ENCODE measurements at regions not wholly inside any gene's neighbourhood (a gene's known extent, or its start where the extent isn't known, plus 50 kb on each side); places are given as distances from the start of the nearest gene placed in this dataset.

GRCh38 chr16:88298833-88299745 lies 83.7 kb upstream of the ZNF469 start:
- Histone ChIP-seq H3K4me1 (ENCODE audit: control insufficient read depth, insufficient read depth, low read length) (peaks cover 4% of the 10 kb centered on the region), H3K27ac (ENCODE audit: low read length) (no peak overlapping the region)

DNA sequence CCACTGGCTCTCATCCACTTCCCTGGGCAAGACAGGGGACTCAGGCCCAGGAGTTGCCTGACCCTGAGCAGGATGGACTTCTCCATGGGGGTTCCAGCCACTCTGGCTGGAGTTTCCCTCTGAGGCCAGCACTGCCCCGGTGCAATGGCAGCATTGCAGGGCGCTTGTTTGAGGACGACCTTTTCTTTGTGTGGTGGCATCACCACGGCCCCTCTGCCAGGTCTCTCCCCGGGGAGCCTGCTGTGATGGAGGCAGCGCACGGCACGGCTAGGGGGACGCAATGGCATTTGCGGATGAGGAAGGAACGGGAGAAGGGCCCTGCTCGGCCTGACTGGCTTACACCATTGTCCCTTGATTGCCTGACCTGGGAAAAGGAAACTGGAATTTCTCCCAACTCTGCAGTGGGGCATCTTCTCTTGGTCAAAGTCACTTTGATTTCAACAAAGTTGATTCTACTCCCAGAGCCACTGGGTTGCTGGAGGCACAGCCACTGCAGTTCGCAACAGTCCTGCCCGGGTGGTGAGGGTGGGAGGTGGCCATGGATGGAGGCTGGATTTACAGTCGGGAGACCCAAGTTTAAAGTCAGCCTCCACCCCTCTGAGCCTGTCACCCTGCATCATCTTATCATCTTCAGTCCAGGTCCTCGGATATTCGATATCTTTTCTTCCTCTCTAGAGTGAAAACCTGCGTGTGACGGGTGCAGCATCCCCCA lies 82.9 kb upstream of the ZNF469 start:
- Histone ChIP-seq H3K36me3 (ENCODE audit: control insufficient read depth in 2 of 2, insufficient read depth in 2 of 2, low read length in 2 of 2) (no peaks in the 10 kb centered on the region), H3K27me3 (ENCODE audit: control insufficient read depth in 1 of 2, insufficient read depth in 2 of 2, low read length in 2 of 2) (peaks cover 3 to 7% of the 10 kb centered on the region in 2 donors), H3K27ac (ENCODE audit: low read length) (no peak overlapping the region), H3K9ac (ENCODE audit: low read length in 2 of 2) (no peak overlapping the region), H3K4me3 (ENCODE audit: low read length in 2 of 2) (no peak overlapping the region), H3K9me3 (ENCODE audit: control insufficient read depth in 2 of 2, low read length in 2 of 2) (peaks cover 0 to 6% of the 10 kb centered on the region in 2 donors), H3K4me1 (ENCODE audit: control insufficient read depth, insufficient read depth, low read length) (peaks cover 12% of the 10 kb centered on the region)

More at GRCh38 chr16:88298833-88299745, 83.7 kb upstream of the ZNF469 start:
- Histone ChIP-seq H3K4me3 (ENCODE audit: low read length in 2 of 2) (no peak overlapping the region), H3K27me3 (ENCODE audit: control insufficient read depth in 1 of 2, insufficient read depth in 2 of 2, low read length in 2 of 2) (peaks cover 7 to 9% of the 10 kb centered on the region in 2 donors), H3K9me3 (ENCODE audit: control insufficient read depth in 2 of 2, low read length in 2 of 2) (peaks cover 0 to 6% of the 10 kb centered on the region in 2 donors), H3K9ac (ENCODE audit: low read length in 2 of 2) (no peak overlapping the region), H3K36me3 (ENCODE audit: control insufficient read depth in 2 of 2, insufficient read depth in 2 of 2, low read length in 2 of 2) (no peaks in the 10 kb centered on the region)

DNA sequence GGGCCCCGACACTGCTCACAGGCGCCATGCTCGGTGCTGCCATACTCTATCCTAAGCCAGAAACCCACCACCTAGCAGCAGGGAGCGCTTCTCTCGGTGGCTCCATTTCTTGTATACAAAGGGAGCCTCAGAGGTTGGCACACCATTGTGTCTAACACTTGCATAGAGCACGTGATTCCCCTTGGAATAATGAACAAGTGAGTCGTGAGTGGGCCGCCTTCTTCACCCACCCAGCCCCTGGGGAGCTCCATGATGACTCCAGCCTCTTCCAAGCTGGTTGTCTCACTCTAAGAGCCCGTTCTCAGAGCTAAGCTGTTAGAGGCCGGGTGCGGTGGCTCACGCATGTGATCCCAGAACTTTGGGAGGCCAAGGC lies 82.3 kb upstream of the ZNF469 start:
- H3K36me3 ChIP-seq (ENCODE audit: control insufficient read depth in 2 of 2, insufficient read depth in 2 of 2, low read length in 2 of 2) = no peaks in the 10 kb centered on the region
- peaks cover 0 to 6% of the 10 kb centered on the region in 2 donors for H3K9me3 ChIP-seq (ENCODE audit: control insufficient read depth in 2 of 2, low read length in 2 of 2)
- peaks cover 16% of the 10 kb centered on the region for H3K4me1 ChIP-seq (ENCODE audit: control insufficient read depth, insufficient read depth, low read length)
- H3K4me3 ChIP-seq (ENCODE audit: low read length in 2 of 2) = no peak overlapping the region
- H3K9ac ChIP-seq (ENCODE audit: low read length in 2 of 2) = no peak overlapping the region
- peaks cover 3 to 7% of the 10 kb centered on the region in 2 donors for H3K27me3 ChIP-seq (ENCODE audit: control insufficient read depth in 1 of 2, insufficient read depth in 2 of 2, low read length in 2 of 2)
- no peak overlapping the region for H3K27ac ChIP-seq (ENCODE audit: low read length)

- Histone ChIP-seq H3K27ac (ENCODE audit: low read length) (no peak overlapping the region), H3K36me3 (ENCODE audit: control insufficient read depth in 2 of 2, insufficient read depth in 2 of 2, low read length in 2 of 2) (no peaks in the 10 kb centered on the region), H3K27me3 (ENCODE audit: control insufficient read depth in 1 of 2, insufficient read depth in 2 of 2, low read length in 2 of 2) (peaks cover 3 to 5% of the 10 kb centered on the region in 2 donors), H3K4me3 (ENCODE audit: low read length in 2 of 2) (no peak overlapping the region), H3K4me1 (ENCODE audit: control insufficient read depth, insufficient read depth, low read length) (peaks cover 16% of the 10 kb centered on the region), H3K9me3 (ENCODE audit: control insufficient read depth in 2 of 2, low read length in 2 of 2) (peaks cover 0 to 6% of the 10 kb centered on the region in 2 donors), H3K9ac (ENCODE audit: low read length in 2 of 2) (no peak overlapping the region)
Observed at GRCh38 chr16:88301431-88301830, 81.3 kb upstream of the ZNF469 start.

DNA sequence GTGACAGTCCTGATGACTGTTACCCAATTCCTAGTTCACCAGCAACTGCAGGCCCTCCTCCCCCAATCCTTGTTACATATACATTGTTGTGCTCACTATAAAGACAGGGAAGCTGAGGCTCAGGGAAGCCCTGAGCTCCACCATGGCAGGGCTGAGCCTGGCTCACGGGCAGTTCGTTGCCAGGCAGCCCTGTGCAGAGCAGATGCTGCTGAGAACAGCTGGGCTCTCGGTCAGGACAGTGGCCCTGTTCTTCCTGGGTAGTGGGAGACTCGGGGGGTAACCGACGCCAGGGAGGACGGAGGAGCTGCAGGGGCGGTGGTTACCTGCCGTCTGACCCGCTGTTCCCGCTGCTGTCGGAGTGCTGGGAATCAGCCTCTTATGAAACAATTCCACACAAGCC lies 80.9 kb upstream of the ZNF469 start:
- Histone ChIP-seq H3K36me3 (ENCODE audit: control insufficient read depth in 2 of 2, insufficient read depth in 2 of 2, low read length in 2 of 2) (no peaks in the 10 kb centered on the region), H3K4me3 (ENCODE audit: low read length in 2 of 2) (no peak overlapping the region), H3K9ac (ENCODE audit: low read length in 2 of 2) (no peak overlapping the region), H3K27me3 (ENCODE audit: control insufficient read depth in 1 of 2, insufficient read depth in 2 of 2, low read length in 2 of 2) (peaks cover under 1 to 3% of the 10 kb centered on the region in 2 donors), H3K27ac (ENCODE audit: low read length) (no peak overlapping the region), H3K9me3 (ENCODE audit: control insufficient read depth in 2 of 2, low read length in 2 of 2) (peaks cover 0 to 6% of the 10 kb centered on the region in 2 donors), H3K4me1 (ENCODE audit: control insufficient read depth, insufficient read depth, low read length) (peaks cover 16% of the 10 kb centered on the region)

- Histone ChIP-seq H3K27me3 (ENCODE audit: control insufficient read depth in 1 of 2, insufficient read depth in 2 of 2, low read length in 2 of 2) (peaks cover 0 to 1% of the 10 kb centered on the region in 2 donors), H3K36me3 (ENCODE audit: control insufficient read depth in 2 of 2, insufficient read depth in 2 of 2, low read length in 2 of 2) (no peaks in the 10 kb centered on the region), H3K9ac (ENCODE audit: low read length in 2 of 2) (no peak overlapping the region), H3K27ac (ENCODE audit: low read length) (no peak overlapping the region), H3K4me1 (ENCODE audit: control insufficient read depth, insufficient read depth, low read length) (peaks cover 16% of the 10 kb centered on the region), H3K4me3 (ENCODE audit: low read length in 2 of 2) (no peak overlapping the region), H3K9me3 (ENCODE audit: control insufficient read depth in 2 of 2, low read length in 2 of 2) (peaks cover 0 to 6% of the 10 kb centered on the region in 2 donors)
Observed at GRCh38 chr16:88302666-88303065, 80.1 kb upstream of the ZNF469 start.

GRCh38 chr16:88303405-88303804 lies 79.4 kb upstream of the ZNF469 start:
- Histone ChIP-seq H3K4me3 (ENCODE audit: low read length in 2 of 2) (no peak overlapping the region), H3K9me3 (ENCODE audit: control insufficient read depth in 2 of 2, low read length in 2 of 2) (peaks cover 0 to 6% of the 10 kb centered on the region in 2 donors), H3K4me1 (ENCODE audit: control insufficient read depth, insufficient read depth, low read length) (peaks cover 16% of the 10 kb centered on the region), H3K27ac (ENCODE audit: low read length) (no peak overlapping the region), H3K9ac (ENCODE audit: low read length in 2 of 2) (no peak overlapping the region), H3K36me3 (ENCODE audit: control insufficient read depth in 2 of 2, insufficient read depth in 2 of 2, low read length in 2 of 2) (no peaks in the 10 kb centered on the region), H3K27me3 (ENCODE audit: control insufficient read depth in 1 of 2, insufficient read depth in 2 of 2, low read length in 2 of 2) (no peaks in the 10 kb centered on the region)

GRCh38 chr16:88303890-88304819 lies 78.6 kb upstream of the ZNF469 start:
- H3K9me3 ChIP-seq (ENCODE audit: control insufficient read depth in 2 of 2, low read length in 2 of 2) = peaks cover 0 to 6% of the 10 kb centered on the region in 2 donors
- H3K4me1 ChIP-seq (ENCODE audit: control insufficient read depth, insufficient read depth, low read length) = peaks cover 16% of the 10 kb centered on the region
- H3K27ac ChIP-seq (ENCODE audit: low read length) = no peak overlapping the region
- H3K9ac ChIP-seq (ENCODE audit: low read length in 2 of 2) = no peak overlapping the region
- H3K36me3 ChIP-seq (ENCODE audit: control insufficient read depth in 2 of 2, insufficient read depth in 2 of 2, low read length in 2 of 2) = no peaks in the 10 kb centered on the region
- H3K4me3 ChIP-seq (ENCODE audit: low read length in 2 of 2) = no peak overlapping the region
- H3K27me3 ChIP-seq (ENCODE audit: control insufficient read depth in 1 of 2, insufficient read depth in 2 of 2, low read length in 2 of 2) = no peaks in the 10 kb centered on the region

DNA sequence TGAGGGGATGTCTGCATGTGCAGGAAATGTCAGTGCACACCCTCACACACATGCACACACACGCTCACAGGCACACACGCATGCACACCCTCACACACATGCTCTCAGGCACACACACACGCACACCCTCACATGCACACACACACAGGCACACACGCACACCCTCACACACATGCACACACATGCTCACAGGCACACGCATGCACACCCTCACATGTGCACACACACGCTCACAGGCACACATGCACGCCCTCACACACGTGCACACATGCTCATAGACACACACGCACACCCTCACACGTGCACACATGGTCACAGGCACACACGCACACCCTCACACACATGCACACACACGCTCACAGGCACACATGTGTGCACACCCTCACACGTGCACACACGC lies 77.6 kb upstream of the ZNF469 start:
- peaks cover 16% of the 10 kb centered on the region for H3K4me1 ChIP-seq (ENCODE audit: control insufficient read depth, insufficient read depth, low read length)
- no peak overlapping the region for H3K27ac ChIP-seq (ENCODE audit: low read length)

GRCh38 chr16:88306411-88306810 lies 76.3 kb upstream of the ZNF469 start:
- peaks cover 16% of the 10 kb centered on the region for H3K4me1 ChIP-seq (ENCODE audit: control insufficient read depth, insufficient read depth, low read length)
- no peaks in the 10 kb centered on the region for H3K27me3 ChIP-seq (ENCODE audit: control insufficient read depth in 1 of 2, insufficient read depth in 2 of 2, low read length in 2 of 2)
- H3K9ac ChIP-seq (ENCODE audit: low read length in 2 of 2) = no peak overlapping the region
- H3K4me3 ChIP-seq (ENCODE audit: low read length in 2 of 2) = no peak overlapping the region
- no peak overlapping the region for H3K27ac ChIP-seq (ENCODE audit: low read length)
- H3K9me3 ChIP-seq (ENCODE audit: control insufficient read depth in 2 of 2, low read length in 2 of 2) = peaks cover 0 to 6% of the 10 kb centered on the region in 2 donors
- no peaks in the 10 kb centered on the region for H3K36me3 ChIP-seq (ENCODE audit: control insufficient read depth in 2 of 2, insufficient read depth in 2 of 2, low read length in 2 of 2)

More for the DNA sequence above, 77.6 kb upstream of the ZNF469 start:
- Histone ChIP-seq H3K9me3 (ENCODE audit: control insufficient read depth in 2 of 2, low read length in 2 of 2) (peaks cover 0 to 6% of the 10 kb centered on the region in 2 donors), H3K36me3 (ENCODE audit: control insufficient read depth in 2 of 2, insufficient read depth in 2 of 2, low read length in 2 of 2) (no peaks in the 10 kb centered on the region), H3K4me3 (ENCODE audit: low read length in 2 of 2) (no peak overlapping the region), H3K9ac (ENCODE audit: low read length in 2 of 2) (no peak overlapping the region), H3K27me3 (ENCODE audit: control insufficient read depth in 1 of 2, insufficient read depth in 2 of 2, low read length in 2 of 2) (no peaks in the 10 kb centered on the region)

Measured in stomach smooth muscle (tissue), 2 donors.